ENCODE measurements at regions not wholly inside any gene's neighbourhood (a gene's known extent, or its start where the extent isn't known, plus 50 kb on each side); places are given as distances from the start of the nearest gene placed in this dataset.

GRCh38 chr6:40334496-40335270 is 252.5 kb downstream of the LRFN2 start:
- TF ChIP-seq CTCF (IDR thresholded peaks at IDR 0.05) (no peak), POLR2A (IDR thresholded peaks at IDR 0.05) (no peak)

All from lower leg skin (tissue), 3 donors.